ENCODE measurements at regions not wholly inside any gene's neighbourhood (a gene's known extent, or its start where the extent isn't known, plus 50 kb on each side); places are given as distances from the start of the nearest gene placed in this dataset.

DNA sequence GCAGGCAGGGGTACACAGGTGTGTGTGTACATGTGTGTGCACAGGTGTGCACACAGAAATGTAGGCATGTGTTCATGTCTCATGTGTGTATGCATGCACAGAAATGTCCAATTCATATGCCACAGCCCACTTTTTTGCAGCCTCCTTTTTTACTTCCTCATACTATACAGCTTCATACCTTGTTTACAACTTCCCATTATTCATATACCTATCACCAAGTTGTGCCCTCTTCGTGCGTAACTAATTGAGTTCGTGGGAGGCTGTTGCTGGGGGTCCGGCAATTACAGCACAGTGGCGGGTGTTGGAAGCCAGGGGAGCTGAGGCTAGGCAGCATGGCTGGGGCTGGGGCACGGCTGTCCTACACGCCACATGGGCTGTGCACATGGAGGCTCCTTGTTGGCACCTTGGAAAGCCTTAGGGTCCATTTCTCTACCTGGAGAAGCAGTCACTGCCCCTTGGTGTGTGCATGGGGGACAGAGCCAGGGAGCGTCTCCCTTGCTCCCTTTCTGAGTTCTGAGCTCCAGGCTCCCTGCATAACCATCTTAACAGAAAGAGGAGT is 266.7 kb downstream of the ENGASE start:
- DNase-seq (ENCODE audit: low read depth) = no peak

DNA sequence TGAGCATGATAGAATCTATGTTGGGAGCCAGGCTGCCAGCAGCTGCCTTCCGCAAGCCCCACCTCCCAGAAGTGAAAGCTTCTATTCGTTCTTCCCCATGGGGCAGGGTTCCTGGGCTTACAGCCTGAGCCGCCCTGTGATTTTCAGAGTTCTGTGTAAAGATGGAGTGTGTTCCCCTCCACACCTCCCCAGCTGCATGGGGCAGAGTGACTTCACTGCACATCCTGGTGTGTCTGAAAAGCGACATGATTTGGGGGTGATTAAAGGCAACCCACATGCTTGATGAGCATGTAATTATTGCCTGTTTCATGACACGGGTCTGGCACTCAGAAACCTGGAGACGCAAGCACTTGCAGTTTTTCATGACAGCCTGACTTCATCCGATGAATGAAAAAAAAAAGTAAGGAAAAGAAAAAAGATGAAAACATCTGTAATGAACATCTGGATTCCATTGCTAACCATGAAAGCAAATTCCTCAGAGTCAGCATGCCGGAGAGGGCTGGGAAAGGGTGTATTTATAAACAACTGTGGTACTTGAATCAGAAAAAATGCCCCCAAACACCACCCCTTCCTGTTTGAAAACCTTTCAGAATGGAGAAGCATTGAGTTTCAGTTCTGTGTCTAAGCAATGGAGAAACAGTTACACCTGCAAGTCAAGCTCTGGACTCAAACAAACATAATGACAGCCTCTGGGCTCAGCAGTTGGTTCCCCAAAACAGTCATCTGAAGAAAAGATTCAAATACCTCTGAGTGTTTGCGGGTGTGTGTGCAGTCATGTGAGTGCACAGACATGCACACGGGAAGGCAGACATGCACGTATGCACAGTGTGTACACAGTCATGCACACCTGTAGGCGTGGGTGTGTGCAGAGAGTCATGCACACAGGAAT is 266.0 kb downstream of the ENGASE start:
- no peak for DNase-seq (ENCODE audit: low read depth)

DNA sequence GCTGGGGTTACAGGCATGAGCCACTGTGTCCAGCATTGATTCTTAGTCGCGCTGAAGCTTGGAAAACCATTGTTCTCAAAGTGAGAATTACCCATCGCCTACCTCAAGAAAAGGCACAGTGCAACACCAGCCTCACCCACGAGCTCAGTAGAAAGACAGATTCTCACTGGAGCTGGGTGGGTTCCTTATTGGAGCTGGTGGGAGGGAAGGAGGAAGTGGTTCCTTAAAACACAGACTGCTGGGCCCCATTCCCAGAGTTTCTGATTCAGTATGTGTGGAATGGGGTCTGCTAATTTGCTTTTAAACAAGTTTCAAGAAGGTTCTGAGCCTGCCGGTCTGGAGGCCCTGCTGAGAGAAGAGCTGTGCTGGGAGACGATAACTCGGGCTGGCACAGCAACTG is 264.7 kb downstream of the ENGASE start:
- DNase-seq (ENCODE audit: low read depth) = no peak

DNA sequence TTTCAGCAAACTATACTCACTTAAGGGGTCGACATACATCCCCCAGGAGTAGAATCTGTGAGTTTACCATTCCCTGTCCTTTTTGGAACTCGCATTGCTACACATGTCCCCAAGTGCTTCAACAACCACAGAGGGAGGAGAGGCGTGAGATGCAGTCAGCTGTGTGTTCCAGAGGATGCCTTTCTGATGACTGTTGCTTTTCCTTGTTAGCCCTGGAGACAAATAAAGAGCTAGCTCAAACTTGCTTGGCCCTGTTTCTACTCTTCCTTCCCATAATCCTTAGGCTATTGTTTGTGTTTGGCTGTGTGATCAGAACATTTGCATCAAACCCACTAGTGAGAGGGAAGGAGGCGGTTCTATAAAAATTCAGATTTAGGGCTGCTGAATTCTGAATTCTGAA is 264.0 kb downstream of the ENGASE start:
- no peak for DNase-seq (ENCODE audit: low read depth)

DNA sequence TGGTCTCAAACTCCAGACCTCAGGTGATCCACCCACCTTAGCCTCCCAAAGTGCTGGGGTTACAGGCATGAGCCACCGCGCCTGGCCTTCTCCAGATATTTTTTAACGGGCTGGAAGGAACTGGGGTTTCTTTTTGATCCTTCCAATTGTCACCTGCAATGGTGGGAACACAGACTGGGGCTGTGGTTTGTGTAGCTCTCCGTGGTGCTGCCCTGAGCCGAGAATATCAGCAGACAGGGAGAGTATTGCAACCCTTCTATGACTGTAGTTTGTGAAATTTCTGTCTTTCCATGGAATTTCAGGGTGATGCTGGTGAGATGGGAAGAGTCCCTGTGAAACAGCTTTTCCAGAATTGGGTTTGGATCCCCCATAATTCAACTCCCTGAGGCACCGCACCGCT is 263.5 kb downstream of the ENGASE start:
- DNase-seq (ENCODE audit: low read depth) = no peak

DNA sequence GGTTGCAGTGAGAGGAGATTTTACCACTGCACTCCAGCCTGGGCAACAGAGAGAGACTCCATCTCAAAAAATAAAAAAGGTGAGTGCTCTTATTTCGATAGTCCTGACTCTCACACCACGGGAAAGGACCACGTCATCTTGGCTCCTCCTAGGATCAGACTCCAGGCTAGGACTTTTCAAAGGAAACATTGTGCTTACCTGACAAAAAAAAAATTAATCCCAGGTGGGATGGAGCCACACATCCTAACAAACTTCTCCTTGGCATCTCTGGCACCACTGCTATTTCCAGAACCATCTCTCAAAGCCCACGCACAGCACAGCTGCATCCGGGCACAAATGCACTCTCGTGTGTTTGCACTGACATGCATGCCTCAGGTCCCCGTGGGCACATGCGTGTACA is 262.4 kb downstream of the ENGASE start:
- DNase-seq (ENCODE audit: low read depth) = no peak

DNA sequence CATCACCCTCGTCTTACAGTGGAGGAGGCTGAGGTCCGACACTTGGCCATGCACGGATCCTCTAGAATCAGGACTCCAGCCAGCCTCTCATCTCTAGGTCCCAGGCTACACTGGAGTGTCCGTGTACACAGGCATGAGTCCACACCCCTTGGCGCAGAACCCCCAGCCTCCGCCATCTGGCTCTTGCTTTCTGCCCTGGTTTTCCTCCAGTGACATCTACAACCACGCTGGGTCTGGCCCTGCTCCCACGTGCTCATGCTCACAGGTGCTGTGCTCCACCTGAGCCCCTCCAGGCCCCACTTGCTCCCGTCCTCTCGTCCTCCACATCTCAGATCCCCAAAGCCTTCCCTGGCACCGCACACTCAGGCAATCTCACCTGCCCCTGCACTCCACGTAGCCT is 260.8 kb downstream of the ENGASE start:
- no peak for DNase-seq (ENCODE audit: low read depth)

DNA sequence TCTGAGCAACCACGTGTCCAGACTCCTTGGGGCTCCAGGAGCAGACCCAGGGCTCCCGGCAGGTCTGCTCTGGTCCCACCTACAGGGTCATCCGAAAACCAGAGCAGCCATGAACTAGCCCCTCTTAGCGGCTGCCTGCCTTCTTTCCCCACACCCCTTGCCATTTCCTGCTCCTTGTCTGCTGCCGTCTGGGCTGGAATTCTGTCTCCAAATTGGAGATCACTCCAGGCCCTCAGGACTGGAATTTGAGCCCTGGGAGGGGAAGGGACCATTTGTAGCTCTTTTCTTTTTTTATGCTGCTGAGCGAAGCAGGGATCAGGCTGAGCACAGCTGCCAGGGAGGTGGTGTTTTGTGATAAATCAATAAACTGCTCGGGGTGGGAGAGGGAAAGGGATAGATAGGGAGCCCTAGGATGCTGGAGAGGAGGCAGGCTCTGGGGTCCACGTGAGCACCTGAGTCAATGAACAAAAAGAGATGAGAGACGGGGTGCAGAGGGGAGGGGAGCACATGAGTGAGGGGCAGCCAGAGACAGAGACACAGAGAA is 257.5 kb downstream of the ENGASE start:
- no peak for DNase-seq (ENCODE audit: low read depth)

DNA sequence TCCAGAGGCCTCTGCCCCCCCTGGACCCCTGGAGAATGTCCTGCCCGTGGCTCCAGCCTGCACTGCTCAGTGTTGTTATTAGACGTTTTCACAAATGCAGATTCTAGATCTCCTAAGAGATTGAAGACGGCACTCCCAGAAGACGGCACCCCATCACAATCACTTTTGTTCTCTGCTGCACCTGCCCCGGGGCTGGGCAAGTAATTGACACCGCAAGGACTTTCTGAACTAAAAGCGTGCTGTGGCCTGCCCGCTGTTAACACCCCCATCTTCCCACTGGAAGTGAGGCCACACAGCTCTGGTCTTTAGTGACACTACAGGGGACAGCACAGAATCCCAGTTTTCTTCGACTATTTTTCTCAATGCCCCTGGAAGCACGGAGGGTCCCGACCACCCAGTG is 256.9 kb downstream of the ENGASE start:
- no peak for DNase-seq (ENCODE audit: low read depth)

DNA sequence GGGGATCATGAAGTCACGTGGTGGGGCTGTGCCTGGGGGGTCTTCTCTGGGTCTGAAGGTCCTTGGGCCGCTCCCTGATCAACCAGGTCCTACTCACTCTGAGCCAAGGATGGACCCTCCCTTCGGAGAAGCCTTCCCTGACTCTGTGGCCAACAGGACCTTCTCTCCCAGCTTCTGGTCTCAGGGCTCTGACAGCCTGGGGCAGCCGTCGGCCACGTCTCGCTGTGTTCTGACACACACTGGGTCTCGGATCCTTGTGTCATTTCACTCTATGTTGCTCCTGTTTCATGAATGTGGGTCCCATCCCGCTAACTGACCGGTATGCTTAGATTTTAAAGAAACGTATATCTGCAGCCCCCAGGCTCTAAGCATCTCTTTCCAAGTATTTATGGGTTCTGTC is 256.1 kb downstream of the ENGASE start:
- DNase-seq (ENCODE audit: low read depth) = no peak

DNA sequence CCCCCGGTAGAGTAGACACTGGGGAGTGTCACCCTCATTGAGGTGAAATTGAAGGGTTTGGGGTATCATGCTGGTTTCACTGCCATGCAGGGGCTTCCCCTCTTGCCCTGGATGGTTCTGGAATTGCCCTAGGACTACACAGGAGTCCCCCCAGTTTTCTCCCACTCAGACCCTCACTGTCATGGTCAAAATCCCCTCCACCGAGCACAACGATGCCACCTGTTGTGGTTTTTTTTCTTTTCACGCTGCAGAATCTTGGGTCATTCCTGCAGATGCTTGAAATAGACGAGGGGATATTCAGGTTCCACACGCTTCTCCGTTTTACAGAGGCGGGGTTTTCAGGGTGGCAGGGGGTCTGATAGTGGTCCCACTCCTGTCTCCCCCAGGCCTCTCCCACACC is 255.6 kb downstream of the ENGASE start:
- no peak for DNase-seq (ENCODE audit: low read depth)

DNA sequence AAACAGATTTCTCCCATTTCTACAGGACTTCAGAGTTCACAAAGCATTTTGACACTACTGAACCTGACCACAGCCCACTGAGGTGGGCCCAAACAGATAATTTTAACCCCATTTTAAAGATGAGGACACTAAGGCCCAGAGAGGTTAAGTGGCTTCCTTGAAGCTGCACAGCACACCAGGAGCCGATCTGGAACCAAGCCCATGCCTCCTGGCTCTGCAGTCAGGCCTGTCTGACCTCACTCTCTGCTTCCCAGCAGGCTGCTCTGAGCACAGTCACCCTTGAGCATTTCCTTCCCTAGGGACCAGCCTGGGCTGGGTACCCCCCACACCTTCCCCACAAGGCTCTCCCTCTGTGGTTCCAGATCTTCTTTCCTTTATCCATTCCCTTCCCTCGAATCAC is 252.2 kb downstream of the ENGASE start:
- DNase-seq (ENCODE audit: low read depth) = no peak

DNA sequence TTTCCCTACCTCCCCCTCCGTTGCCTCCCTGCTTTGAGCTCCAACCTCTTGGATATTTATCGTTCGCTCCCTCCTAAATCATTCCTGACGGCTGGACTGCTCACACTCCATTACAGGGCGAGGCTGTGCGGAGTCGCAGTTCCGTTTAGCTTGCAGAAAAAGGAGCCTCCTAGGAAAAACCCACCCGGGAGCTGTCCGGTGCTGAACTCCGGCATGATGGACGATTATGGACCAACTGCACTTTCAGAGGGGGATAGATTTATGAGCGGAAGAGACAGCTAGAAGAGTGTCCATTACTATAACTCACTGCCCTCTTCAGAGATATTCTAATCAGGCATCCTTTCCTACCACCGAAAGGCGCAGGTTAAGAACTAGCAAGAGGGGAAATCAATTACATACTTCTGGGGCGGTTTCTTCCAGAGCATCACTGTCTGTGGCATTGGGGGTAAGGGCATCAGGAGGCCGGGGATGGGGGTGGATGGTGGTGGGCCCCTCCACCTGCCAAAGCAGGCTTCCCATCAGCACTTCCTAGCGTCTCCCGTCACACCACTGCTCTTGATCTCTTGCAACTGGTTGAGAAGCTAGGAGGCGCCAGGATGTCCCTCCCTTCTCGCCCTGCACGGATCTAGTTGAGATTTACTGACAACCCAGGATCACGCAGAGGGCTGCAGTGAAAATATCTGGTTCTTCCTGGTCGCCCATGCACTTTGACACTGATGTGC is 251.2 kb downstream of the ENGASE start:
- no peak for DNase-seq (ENCODE audit: low read depth)

DNA sequence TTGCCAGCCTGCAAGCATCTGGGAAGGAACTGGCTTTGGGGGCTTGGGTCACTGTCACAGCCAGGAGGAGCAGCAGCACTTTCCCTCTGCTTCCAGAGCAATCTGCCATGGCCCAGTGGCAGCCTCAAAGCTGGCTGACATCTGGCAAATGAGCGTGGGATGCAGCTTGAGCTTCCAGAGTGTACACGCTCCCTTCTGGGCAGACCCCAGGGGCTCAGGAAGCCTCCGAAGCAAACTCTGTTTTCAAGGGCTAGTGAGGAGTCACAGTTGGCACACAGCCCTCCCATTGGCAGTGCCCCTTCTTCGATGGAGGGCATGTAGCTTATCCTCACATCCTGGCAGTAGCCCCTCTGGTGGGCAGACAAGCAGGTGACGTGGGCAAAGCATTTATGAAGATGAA is 249.6 kb downstream of the ENGASE start:
- DNase-seq (ENCODE audit: low read depth) = no peak

DNA sequence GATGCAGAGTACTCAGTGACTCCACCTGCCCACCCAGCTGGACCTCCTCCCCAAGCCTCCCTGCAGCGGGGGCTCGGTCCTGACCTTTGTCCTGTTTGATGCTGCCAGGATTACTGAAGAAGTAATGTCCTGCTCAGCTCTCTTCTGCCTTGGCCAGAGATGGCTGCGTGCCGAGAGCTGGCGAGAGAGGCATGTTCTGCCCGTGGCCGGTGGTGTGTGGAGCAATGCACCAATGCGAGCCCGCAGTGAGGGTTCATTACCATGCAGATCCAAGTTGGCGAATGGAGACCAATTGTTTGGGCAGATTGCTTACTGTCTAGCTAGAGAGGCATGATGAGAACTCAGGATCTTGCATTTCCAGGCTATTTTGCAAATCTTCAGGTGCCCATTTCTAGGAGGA is 248.9 kb downstream of the ENGASE start:
- DNase-seq (ENCODE audit: low read depth) = no peak

DNA sequence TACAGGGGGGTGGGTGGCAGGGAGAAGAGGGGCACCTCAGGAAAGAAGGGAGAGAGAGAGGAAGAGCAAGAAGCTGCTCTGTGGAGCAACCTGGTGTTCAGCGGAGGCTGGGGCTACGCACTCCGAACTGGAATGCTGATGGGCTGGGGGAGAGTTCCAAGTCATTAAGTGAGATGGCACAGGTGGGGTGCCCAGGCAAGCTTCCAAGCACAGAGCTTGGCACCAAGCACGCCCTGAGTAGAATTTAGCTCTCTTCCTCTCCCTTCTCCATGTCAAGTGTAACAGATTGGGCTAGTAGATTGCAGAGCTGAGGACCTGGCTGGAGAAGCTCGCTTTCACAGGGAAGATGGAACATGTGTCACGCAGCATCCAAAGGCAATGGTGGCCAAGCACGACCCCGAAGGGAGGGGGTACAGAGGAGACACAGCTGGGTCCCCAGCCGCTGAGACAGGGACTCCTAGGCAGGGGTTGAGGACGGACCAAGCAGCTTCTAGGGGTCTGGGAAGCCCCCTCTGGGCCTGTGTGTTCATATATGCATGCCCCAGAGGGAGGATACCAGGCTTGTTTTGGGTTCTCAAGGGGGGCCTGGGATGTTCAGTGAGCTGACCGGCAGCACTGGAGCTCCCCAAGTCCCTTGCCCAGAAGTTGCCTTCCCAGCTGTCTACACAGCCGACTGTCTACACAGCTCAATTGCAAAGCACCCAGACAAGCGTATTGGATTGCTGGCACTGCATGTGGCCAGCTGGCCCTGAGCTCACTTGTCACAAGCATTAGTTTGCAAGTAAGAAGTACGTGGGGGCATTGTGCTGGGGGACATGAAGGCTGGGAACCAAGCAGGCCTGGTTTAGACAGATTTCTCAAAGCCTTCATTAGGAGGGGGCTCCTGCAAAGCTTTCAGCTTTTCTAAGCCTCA is 247.8 kb downstream of the ENGASE start:
- DNase-seq (ENCODE audit: low read depth) = no peak

DNA sequence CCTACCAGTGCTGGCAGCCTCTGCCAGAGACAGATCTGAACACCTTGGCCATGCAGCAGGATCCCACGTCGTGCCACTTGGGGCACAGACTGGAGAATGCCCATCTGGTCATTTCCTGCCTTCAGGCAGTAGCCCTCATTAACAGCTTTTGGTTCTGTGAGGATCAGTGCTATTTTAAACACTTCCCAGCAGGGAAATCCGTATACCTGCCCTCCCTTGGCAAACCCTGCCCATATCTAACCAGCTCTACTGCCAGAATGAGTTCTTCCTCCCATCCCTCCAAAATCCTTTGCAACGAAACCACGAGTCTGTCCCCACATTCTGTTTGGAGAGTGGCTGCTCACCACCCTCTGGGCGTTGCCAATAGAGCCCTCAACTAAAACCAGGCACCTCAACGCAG is 245.7 kb downstream of the ENGASE start:
- no peak for DNase-seq (ENCODE audit: low read depth)

DNA sequence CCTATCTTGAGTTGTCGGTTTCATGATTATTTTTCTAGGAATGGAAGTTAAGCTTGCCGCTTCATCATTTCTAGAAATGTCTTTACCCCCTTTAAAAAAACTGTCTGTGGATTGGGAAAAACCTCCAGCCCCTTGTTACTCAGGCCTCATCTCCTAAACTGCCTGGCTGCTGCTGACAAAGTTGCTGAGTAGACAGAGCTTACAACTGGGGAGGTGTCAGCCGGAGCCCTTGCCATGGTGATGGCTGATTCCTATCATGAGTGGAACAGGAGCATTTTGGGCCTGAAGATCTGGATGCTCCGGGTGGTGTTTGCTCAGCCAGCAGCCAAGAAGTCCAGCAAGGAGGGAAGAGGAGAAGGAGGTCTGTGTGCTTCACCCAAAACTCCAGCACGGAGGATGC is 243.3 kb downstream of the ENGASE start:
- no peak for DNase-seq (ENCODE audit: low read depth)

DNA sequence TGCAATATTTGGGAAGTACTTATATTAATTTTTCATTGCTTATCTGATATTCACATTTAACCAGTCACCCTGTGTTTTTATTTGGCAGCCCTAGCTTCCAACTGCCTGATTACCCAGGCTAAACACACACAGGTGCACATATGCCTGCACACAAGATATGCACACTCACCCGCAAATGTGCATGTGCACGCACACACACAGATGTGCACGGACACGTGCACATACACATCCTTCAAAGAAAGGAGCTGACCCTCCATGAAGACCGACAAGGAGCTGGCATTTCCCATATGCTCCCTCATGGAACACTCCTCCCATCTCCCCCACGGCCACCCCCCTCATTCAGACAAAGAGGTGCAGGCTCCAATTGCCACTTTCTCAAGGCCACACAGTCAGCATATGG is 242.2 kb downstream of the ENGASE start:
- DNase-seq (ENCODE audit: low read depth) = no peak

DNA sequence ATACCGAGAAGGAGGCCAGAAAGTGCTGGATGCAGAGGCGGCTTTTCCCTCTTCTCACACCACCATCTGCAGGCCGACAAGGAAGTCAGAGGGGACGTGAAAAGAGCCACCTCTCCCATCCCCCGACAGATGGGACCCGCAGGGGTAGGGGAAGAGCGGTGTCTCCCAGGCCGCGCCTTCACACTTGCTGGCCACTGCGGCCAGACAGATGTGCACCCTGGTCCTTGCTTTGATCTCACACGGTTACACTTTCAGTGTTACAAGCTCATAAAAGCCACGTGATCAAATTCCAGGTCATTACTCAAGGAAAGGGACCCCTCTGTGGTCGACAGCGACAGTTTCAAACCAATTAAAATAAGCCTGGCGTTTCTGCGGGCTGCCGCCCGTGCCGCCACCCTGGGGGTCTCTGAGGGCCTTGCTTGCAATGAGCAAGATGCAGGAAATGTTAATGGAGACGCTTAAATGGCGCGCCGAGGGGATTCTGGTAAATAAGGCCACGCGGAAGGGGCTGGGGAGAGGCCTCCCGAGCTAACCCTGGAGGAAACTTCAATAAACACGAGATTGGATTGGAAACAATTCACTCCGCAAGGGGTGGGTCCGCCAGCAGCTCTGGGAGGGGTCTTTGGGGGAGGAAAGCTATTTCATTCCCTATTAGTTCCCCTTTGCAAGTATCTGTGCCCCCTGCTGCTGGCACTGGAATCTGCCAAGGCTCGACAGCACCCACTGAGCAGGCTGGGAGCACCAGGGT is 240.9 kb downstream of the ENGASE start:
- DNase-seq (ENCODE audit: low read depth) = no peak

All from stimulated activated CD8-positive, alpha-beta memory T cell treated with anti-CD3 and anti-CD28 coated beads, Interleukin-7, amount 100 ng/mL, for 24 hours (primary cell).